Small intestine (tissue), 7 donors: ENCODE measurements at regions not wholly inside any gene's neighbourhood (a gene's known extent, or its start where the extent isn't known, plus 50 kb on each side); places are given as distances from the start of the nearest gene placed in this dataset.

Experiments used
- DNase-seq, 2 donors: peaks; one replicate each; pipeline versions ENCODE4 v3.0.0 to v3.0.0-alpha.2; 2013
- FAIRE-seq: peaks from 2 replicates; lab custom pipeline; 2012; peaks lifted over from hg19 to GRCh38; lab: Jason Lieb, UNC
- H3K27ac ChIP-seq, 3 donors: one replicate each; pipeline ENCODE4 v1.5.1; 2013; ENCODE audit warnings: low read length in 2 of 3, mild to moderate bottlenecking in 2 of 3, control low read depth in 1 of 3, inconsistent platforms in 1 of 3, low read depth in 1 of 3, moderate library complexity in 1 of 3
- H3K27me3 ChIP-seq, 3 donors: one replicate each; pipeline ENCODE4 v1.6.1; 2013; ENCODE audit warnings: low read length in 3 of 3, inconsistent platforms in 1 of 3; ENCODE audit not compliant: control insufficient read depth in 3 of 3, insufficient read depth in 3 of 3
- H3K36me3 ChIP-seq, 3 donors: one replicate each; pipeline ENCODE4 v1.6.1; 2013; ENCODE audit warnings: low read length in 3 of 3, inconsistent platforms in 1 of 3, low read depth in 1 of 3, mild to moderate bottlenecking in 1 of 3, moderate library complexity in 1 of 3; ENCODE audit not compliant: control insufficient read depth in 3 of 3, insufficient read depth in 2 of 3
- H3K4me1 ChIP-seq, 3 donors: one replicate each; pipeline ENCODE4 v1.6.1; 2013; ENCODE audit warnings: low read length in 2 of 3, inconsistent platforms in 1 of 3, low read depth in 1 of 3, mild to moderate bottlenecking in 1 of 3, moderate library complexity in 1 of 3; ENCODE audit not compliant: control insufficient read depth in 3 of 3, insufficient read depth in 2 of 3
- H3K4me3 ChIP-seq, 3 donors: one replicate each; pipeline ENCODE4 v1.5.1; 2013; ENCODE audit warnings: low read length in 3 of 3, control low read depth in 1 of 3, inconsistent platforms in 1 of 3, low read depth in 1 of 3, mild to moderate bottlenecking in 1 of 3, moderate library complexity in 1 of 3
- H3K9me3 ChIP-seq, 2 donors: one replicate each; pipeline ENCODE4 v1.6.1; 2013; ENCODE audit warnings: low read depth in 1 of 2, low read length in 1 of 2; ENCODE audit not compliant: control insufficient read depth in 2 of 2, insufficient read depth in 1 of 2
- WGBS, 3 donors: extraction: QIAGEN DNeasy Blood & Tissue Kit; methylation state at CpG; one replicate each; pipeline ENCODE4 v1.1.7; 2013; 5-methylcytosine and 5-hydroxymethylcytosine counted together
- donor health status: healthy with polysubstance abuse.
- donor health status: control.
- donor health status: control.
- donor health status: Bipolar disorder and iron deficiency.
- donor health status: healthy.

- Histone ChIP-seq H3K4me1 (no peaks in the 10 kb centered on the region), H3K36me3 (no peaks in the 10 kb centered on the region), H3K27me3 (no peaks in the 10 kb centered on the region), H3K9me3 (no peaks in the 10 kb centered on the region), H3K27ac (no peak overlapping the region), H3K4me3 (no peak overlapping the region)
- no peak for FAIRE-seq
- no peak for DNase-seq
- 50 to 73% (median 69%) methylated on average over 2 of the region's 2 CpGs for WGBS, 3 donors
Observed at GRCh38 chr10:35797187-35797586, 155.1 kb upstream of the FZD8 start.

DNA sequence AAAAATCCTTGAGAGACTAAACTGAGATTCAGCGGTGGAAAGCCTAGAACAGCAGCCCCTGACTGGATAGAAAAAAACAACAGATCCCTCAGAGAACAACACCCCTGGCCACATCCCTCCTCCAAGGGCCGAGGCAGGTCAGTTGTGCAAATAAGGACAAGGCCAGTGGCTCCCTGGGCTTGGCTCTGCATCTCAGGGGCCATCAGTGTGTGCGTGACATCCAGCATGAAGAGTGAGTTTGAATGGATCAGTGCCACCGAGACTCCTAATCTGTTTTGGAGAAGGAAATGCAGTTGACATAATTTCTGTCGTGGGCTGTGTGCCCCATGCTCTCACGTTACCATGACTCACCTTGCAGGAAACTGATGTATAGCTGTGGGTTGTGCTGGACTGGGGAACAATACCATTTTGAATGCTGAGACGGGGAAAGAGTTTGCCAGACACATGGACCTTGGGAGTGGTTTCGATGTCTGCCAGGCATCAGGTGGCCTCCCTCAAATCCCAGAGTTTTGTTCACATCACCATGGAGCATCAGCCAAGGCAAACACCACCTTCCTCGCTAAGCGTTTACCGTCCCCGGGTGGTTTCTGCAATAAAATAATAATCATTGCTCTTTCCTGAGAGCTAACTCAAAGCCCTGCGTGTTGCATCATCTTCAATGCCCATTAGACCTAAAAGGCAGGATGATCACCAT lies 153.2 kb upstream of the FZD8 start:
- no peak for FAIRE-seq
- no peak overlapping the region for H3K4me3 ChIP-seq
- H3K27me3 ChIP-seq, result no peaks in the 10 kb centered on the region
- no peaks in the 10 kb centered on the region for H3K9me3 ChIP-seq
- no peaks in the 10 kb centered on the region for H3K36me3 ChIP-seq
- no peaks in the 10 kb centered on the region for H3K4me1 ChIP-seq
- no peak overlapping the region for H3K27ac ChIP-seq
- no peak for DNase-seq
- 44 to 61% (median 57%) methylated on average over 13 of the region's 13 CpGs for WGBS, 3 donors

DNA sequence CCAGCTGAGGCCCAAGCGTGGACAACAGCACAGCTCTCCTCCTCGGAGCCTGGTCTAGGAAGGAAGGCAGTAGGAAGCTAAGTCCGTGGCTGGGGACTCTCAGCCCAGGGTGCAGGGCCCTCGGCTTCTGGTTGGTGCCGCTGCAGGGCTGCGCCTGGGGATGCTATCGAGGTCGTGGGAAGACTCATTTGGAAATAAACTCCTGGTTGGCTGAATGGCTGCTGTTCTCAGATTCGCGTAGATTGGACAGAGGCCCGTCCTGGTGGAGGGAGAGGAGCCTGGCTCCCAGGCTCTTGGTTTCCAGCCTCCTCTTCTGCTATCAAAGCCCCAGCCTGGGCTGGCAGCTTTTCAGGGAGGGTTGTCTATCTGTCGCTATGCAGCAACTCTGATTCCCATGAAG lies 152.6 kb upstream of the FZD8 start:
- H3K27ac ChIP-seq, result no peak overlapping the region
- DNase-seq (no peak), FAIRE-seq (no peak)
- 86 to 87% (median 87%) methylated on average over 12 of the region's 12 CpGs for WGBS, 3 donors
- H3K27me3 ChIP-seq, result no peaks in the 10 kb centered on the region
- no peaks in the 10 kb centered on the region for H3K36me3 ChIP-seq
- H3K4me1 ChIP-seq, result no peaks in the 10 kb centered on the region
- H3K9me3 ChIP-seq, result no peaks in the 10 kb centered on the region
- no peak overlapping the region for H3K4me3 ChIP-seq

- no peaks in the 10 kb centered on the region for H3K36me3 ChIP-seq
- no peak overlapping the region for H3K4me3 ChIP-seq
- FAIRE-seq, result no peak
- WGBS, 3 donors, result 69 to 70% (median 70%) methylated on average over 7 of the region's 7 CpGs
- no peaks in the 10 kb centered on the region for H3K27me3 ChIP-seq
- no peak for DNase-seq
- no peak overlapping the region for H3K27ac ChIP-seq
- H3K4me1 ChIP-seq, result no peaks in the 10 kb centered on the region
- H3K9me3 ChIP-seq, result no peaks in the 10 kb centered on the region
Observed at GRCh38 chr10:35792291-35792690, 150.2 kb upstream of the FZD8 start.

GRCh38 chr10:35789996-35790395 lies 147.9 kb upstream of the FZD8 start:
- Histone ChIP-seq H3K4me3 (no peak overlapping the region), H3K27ac (no peak overlapping the region), H3K4me1 (no peaks in the 10 kb centered on the region), H3K9me3 (peaks cover 0 to 3% of the 10 kb centered on the region in 2 donors), H3K27me3 (no peaks in the 10 kb centered on the region), H3K36me3 (no peaks in the 10 kb centered on the region)
- WGBS, 3 donors, result 77 to 82% (median 81%) methylated on average over 7 of the region's 7 CpGs
- FAIRE-seq (no peak), DNase-seq (no peak)

DNA sequence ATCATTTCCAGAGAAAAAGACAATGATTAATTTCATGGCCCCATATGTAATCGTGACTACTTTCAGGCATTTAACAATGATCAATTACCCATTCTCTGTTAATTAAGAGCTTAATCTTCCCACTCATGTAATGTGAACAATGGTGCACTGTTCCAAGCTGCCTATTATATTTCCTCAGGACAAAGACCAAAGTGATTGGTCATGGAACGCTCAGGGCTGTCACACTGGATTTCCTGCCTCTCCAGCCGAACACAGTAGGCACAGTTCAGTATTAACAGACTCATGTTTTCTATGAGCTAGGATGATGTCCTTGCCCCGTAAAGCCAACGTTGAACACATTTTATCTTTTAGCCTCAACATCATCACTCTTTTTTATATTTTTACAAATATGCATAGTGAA lies 142.7 kb upstream of the FZD8 start:
- Histone ChIP-seq H3K27ac (no peak overlapping the region), H3K27me3 (no peaks in the 10 kb centered on the region), H3K4me3 (no peak overlapping the region), H3K9me3 (peaks cover 0 to 3% of the 10 kb centered on the region in 2 donors), H3K4me1 (no peaks in the 10 kb centered on the region), H3K36me3 (no peaks in the 10 kb centered on the region)
- WGBS, 3 donors, result 26 to 60% (median 37%) methylated on average over 5 of the region's 5 CpGs
- DNase-seq (no peak), FAIRE-seq (no peak)

GRCh38 chr10:35783305-35783838 lies 141.3 kb upstream of the FZD8 start:
- Histone ChIP-seq H3K4me3 (no peak overlapping the region), H3K9me3 (peaks cover 0 to 3% of the 10 kb centered on the region in 2 donors), H3K36me3 (no peaks in the 10 kb centered on the region), H3K4me1 (no peaks in the 10 kb centered on the region), H3K27me3 (peaks cover 0 to 5% (median 0%) of the 10 kb centered on the region in 3 donors), H3K27ac (no peak overlapping the region)
- DNase-seq (no peak), FAIRE-seq (no peak)
- WGBS, 3 donors, result 45 to 48% (median 46%) methylated on average over 7 of the region's 7 CpGs

- 38 to 51% (median 42%) methylated on average over 5 of the region's 5 CpGs for WGBS, 3 donors
- H3K36me3 ChIP-seq, result no peaks in the 10 kb centered on the region
- H3K4me1 ChIP-seq, result no peaks in the 10 kb centered on the region
- H3K4me3 ChIP-seq, result no peak overlapping the region
- H3K27me3 ChIP-seq, result peaks cover 0 to 9% (median 0%) of the 10 kb centered on the region in 3 donors
- peaks cover 0 to 3% of the 10 kb centered on the region in 2 donors for H3K9me3 ChIP-seq
- H3K27ac ChIP-seq, result no peak overlapping the region
- FAIRE-seq (no peak), DNase-seq (peak; percentile 19)
Observed at GRCh38 chr10:35781643-35782035, 139.5 kb upstream of the FZD8 start.
